ENCODE measurements at regions not wholly inside any gene's neighbourhood (a gene's known extent, or its start where the extent isn't known, plus 50 kb on each side); places are given as distances from the start of the nearest gene placed in this dataset.

DNA sequence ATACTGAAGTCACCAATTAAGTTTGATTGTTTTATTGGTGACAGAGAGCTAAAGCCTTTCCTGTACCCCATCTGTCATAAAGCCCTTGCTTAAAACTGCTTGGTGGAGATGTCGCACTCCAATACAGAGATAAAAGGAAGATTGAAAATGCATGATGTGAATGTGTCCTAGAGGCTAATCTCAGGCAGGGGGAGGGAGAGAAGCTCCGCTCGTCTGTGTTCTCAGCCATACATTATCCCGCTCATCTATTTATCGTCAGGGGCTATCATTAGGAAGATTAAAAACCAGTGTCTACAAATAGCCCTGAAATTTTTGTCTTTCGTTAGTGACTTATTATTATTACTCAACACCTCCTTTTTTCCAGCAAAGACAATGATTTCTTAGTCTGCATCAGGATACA, 110.3 kb downstream of the CMPK2 start:
- TF ChIP-seq, protein P1, sequence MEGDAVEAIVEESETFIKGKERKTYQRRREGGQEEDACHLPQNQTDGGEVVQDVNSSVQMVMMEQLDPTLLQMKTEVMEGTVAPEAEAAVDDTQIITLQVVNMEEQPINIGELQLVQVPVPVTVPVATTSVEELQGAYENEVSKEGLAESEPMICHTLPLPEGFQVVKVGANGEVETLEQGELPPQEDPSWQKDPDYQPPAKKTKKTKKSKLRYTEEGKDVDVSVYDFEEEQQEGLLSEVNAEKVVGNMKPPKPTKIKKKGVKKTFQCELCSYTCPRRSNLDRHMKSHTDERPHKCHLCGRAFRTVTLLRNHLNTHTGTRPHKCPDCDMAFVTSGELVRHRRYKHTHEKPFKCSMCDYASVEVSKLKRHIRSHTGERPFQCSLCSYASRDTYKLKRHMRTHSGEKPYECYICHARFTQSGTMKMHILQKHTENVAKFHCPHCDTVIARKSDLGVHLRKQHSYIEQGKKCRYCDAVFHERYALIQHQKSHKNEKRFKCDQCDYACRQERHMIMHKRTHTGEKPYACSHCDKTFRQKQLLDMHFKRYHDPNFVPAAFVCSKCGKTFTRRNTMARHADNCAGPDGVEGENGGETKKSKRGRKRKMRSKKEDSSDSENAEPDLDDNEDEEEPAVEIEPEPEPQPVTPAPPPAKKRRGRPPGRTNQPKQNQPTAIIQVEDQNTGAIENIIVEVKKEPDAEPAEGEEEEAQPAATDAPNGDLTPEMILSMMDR (IDR thresholded peaks at IDR 0.05; ENCODE audit: control extremely low read depth in 1 of 3, insufficient read depth in 1 of 3, low read depth in 1 of 3, low read length in 3 of 3), result no peak
- TF ChIP-seq ZNF274 (IDR thresholded peaks at IDR 0.05; ENCODE audit: borderline replicate concordance, extremely low read depth, low read length) (no peak), EZH2 (IDR thresholded peaks at IDR 0.05; ENCODE audit: low read depth, low read length, severe bottlenecking) (no peak), RAD21 (IDR thresholded peaks at IDR 0.05 in 1 of 2, conservative IDR thresholded peaks at IDR 0.05 in 1 of 2; ENCODE audit: low read depth in 2 of 2, low read length in 2 of 2) (no peak), SIN3A (conservative IDR thresholded peaks at IDR 0.05 in 1 of 2, IDR thresholded peaks at IDR 0.05 in 1 of 2; ENCODE audit: low read depth in 1 of 2, low read length in 2 of 2) (no peak), TEAD4 (IDR thresholded peaks at IDR 0.05; ENCODE audit: low read depth, low read length) (no peak), JUND (IDR thresholded peaks at IDR 0.05; ENCODE audit: low read length) (no peak), ASH2L (IDR thresholded peaks at IDR 0.05; ENCODE audit: low read length) (no peak), GTF2F1 (IDR thresholded peaks at IDR 0.05; ENCODE audit: borderline replicate concordance, low read depth, low read length) (no peak), RNF2 (IDR thresholded peaks at IDR 0.05; ENCODE audit: borderline replicate concordance, low read depth, low read length, missing control alignments, poor library complexity, severe bottlenecking) (no peak)
- TF ChIP-seq, protein P2, sequence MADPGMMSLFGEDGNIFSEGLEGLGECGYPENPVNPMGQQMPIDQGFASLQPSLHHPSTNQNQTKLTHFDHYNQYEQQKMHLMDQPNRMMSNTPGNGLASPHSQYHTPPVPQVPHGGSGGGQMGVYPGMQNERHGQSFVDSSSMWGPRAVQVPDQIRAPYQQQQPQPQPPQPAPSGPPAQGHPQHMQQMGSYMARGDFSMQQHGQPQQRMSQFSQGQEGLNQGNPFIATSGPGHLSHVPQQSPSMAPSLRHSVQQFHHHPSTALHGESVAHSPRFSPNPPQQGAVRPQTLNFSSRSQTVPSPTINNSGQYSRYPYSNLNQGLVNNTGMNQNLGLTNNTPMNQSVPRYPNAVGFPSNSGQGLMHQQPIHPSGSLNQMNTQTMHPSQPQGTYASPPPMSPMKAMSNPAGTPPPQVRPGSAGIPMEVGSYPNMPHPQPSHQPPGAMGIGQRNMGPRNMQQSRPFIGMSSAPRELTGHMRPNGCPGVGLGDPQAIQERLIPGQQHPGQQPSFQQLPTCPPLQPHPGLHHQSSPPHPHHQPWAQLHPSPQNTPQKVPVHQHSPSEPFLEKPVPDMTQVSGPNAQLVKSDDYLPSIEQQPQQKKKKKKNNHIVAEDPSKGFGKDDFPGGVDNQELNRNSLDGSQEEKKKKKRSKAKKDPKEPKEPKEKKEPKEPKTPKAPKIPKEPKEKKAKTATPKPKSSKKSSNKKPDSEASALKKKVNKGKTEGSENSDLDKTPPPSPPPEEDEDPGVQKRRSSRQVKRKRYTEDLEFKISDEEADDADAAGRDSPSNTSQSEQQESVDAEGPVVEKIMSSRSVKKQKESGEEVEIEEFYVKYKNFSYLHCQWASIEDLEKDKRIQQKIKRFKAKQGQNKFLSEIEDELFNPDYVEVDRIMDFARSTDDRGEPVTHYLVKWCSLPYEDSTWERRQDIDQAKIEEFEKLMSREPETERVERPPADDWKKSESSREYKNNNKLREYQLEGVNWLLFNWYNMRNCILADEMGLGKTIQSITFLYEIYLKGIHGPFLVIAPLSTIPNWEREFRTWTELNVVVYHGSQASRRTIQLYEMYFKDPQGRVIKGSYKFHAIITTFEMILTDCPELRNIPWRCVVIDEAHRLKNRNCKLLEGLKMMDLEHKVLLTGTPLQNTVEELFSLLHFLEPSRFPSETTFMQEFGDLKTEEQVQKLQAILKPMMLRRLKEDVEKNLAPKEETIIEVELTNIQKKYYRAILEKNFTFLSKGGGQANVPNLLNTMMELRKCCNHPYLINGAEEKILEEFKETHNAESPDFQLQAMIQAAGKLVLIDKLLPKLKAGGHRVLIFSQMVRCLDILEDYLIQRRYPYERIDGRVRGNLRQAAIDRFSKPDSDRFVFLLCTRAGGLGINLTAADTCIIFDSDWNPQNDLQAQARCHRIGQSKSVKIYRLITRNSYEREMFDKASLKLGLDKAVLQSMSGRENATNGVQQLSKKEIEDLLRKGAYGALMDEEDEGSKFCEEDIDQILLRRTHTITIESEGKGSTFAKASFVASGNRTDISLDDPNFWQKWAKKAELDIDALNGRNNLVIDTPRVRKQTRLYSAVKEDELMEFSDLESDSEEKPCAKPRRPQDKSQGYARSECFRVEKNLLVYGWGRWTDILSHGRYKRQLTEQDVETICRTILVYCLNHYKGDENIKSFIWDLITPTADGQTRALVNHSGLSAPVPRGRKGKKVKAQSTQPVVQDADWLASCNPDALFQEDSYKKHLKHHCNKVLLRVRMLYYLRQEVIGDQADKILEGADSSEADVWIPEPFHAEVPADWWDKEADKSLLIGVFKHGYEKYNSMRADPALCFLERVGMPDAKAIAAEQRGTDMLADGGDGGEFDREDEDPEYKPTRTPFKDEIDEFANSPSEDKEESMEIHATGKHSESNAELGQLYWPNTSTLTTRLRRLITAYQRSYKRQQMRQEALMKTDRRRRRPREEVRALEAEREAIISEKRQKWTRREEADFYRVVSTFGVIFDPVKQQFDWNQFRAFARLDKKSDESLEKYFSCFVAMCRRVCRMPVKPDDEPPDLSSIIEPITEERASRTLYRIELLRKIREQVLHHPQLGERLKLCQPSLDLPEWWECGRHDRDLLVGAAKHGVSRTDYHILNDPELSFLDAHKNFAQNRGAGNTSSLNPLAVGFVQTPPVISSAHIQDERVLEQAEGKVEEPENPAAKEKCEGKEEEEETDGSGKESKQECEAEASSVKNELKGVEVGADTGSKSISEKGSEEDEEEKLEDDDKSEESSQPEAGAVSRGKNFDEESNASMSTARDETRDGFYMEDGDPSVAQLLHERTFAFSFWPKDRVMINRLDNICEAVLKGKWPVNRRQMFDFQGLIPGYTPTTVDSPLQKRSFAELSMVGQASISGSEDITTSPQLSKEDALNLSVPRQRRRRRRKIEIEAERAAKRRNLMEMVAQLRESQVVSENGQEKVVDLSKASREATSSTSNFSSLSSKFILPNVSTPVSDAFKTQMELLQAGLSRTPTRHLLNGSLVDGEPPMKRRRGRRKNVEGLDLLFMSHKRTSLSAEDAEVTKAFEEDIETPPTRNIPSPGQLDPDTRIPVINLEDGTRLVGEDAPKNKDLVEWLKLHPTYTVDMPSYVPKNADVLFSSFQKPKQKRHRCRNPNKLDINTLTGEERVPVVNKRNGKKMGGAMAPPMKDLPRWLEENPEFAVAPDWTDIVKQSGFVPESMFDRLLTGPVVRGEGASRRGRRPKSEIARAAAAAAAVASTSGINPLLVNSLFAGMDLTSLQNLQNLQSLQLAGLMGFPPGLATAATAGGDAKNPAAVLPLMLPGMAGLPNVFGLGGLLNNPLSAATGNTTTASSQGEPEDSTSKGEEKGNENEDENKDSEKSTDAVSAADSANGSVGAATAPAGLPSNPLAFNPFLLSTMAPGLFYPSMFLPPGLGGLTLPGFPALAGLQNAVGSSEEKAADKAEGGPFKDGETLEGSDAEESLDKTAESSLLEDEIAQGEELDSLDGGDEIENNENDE (IDR thresholded peaks at IDR 0.05; ENCODE audit: insufficient replicate concordance, low read length), result no peak

All from H1 (cell line).